ENCODE measurements at regions not wholly inside any gene's neighbourhood (a gene's known extent, or its start where the extent isn't known, plus 50 kb on each side); places are given as distances from the start of the nearest gene placed in this dataset.

GRCh38 chr20:51182571-51182970 is 159.7 kb upstream of the KCNG1 start:
- no peak overlapping the region for H3K4me3 ChIP-seq (ENCODE audit: low read length)

GRCh38 chr20:51178153-51178552 is 155.2 kb upstream of the KCNG1 start:
- Histone ChIP-seq H3K4me3 (ENCODE audit: low read length) (no peak overlapping the region), H3K36me3 (replicated peaks; ENCODE audit: low read depth, low read length) (no peaks in the 10 kb centered on the region), H3K4me1 (ENCODE audit: low read length) (no peaks in the 10 kb centered on the region), H2AFZ (ENCODE audit: low read depth, low read length) (no peak overlapping the region), H3K27ac (ENCODE audit: low read length) (no peak overlapping the region), H4K20me1 (ENCODE audit: insufficient read depth, low read length) (no peaks in the 10 kb centered on the region), H3K27me3 (ENCODE audit: low read depth, low read length) (peaks cover 54% of the 10 kb centered on the region), H3K4me2 (ENCODE audit: low read length) (no peak overlapping the region), H3K79me2 (ENCODE audit: low read length) (no peaks in the 10 kb centered on the region), H3K9ac (ENCODE audit: low read length) (no peak overlapping the region), H3K9me3 (ENCODE audit: insufficient read depth, low read length) (no peaks in the 10 kb centered on the region)
- no peak for TF ChIP-seq EZH2phosphoT487 (IDR thresholded peaks at IDR 0.05; ENCODE audit: low read depth)
- TF ChIP-seq CTCF (IDR thresholded peaks at IDR 0.05; ENCODE audit: low read depth, low read length): no peak

More at GRCh38 chr20:51182571-51182970, 159.7 kb upstream of the KCNG1 start:
- H3K4me1 ChIP-seq (ENCODE audit: low read length): no peaks in the 10 kb centered on the region
- H3K27ac ChIP-seq (ENCODE audit: low read length): no peak overlapping the region
- no peak overlapping the region for H2AFZ ChIP-seq (ENCODE audit: low read depth, low read length)
- peaks cover 68% of the 10 kb centered on the region for H3K27me3 ChIP-seq (ENCODE audit: low read depth, low read length)
- TF ChIP-seq EZH2phosphoT487 (IDR thresholded peaks at IDR 0.05; ENCODE audit: low read depth): no peak
- TF ChIP-seq CTCF (IDR thresholded peaks at IDR 0.05; ENCODE audit: low read depth, low read length): no peak
- H3K4me2 ChIP-seq (ENCODE audit: low read length): no peak overlapping the region
- H3K36me3 ChIP-seq (replicated peaks; ENCODE audit: low read depth, low read length): no peaks in the 10 kb centered on the region
- no peaks in the 10 kb centered on the region for H3K79me2 ChIP-seq (ENCODE audit: low read length)
- no peaks in the 10 kb centered on the region for H3K9me3 ChIP-seq (ENCODE audit: insufficient read depth, low read length)
- no peaks in the 10 kb centered on the region for H4K20me1 ChIP-seq (ENCODE audit: insufficient read depth, low read length)
- H3K9ac ChIP-seq (ENCODE audit: low read length): no peak overlapping the region

GRCh38 chr20:51176876-51177275 is 154.0 kb upstream of the KCNG1 start:
- H4K20me1 ChIP-seq (ENCODE audit: insufficient read depth, low read length): no peaks in the 10 kb centered on the region
- no peaks in the 10 kb centered on the region for H3K79me2 ChIP-seq (ENCODE audit: low read length)
- H3K9ac ChIP-seq (ENCODE audit: low read length): no peak overlapping the region
- H3K4me3 ChIP-seq (ENCODE audit: low read length): no peak overlapping the region
- no peaks in the 10 kb centered on the region for H3K36me3 ChIP-seq (replicated peaks; ENCODE audit: low read depth, low read length)
- peaks cover 55% of the 10 kb centered on the region for H3K27me3 ChIP-seq (ENCODE audit: low read depth, low read length)
- no peak for TF ChIP-seq CTCF (IDR thresholded peaks at IDR 0.05; ENCODE audit: low read depth, low read length)
- TF ChIP-seq EZH2phosphoT487 (IDR thresholded peaks at IDR 0.05; ENCODE audit: low read depth): no peak
- no peak overlapping the region for H3K4me2 ChIP-seq (ENCODE audit: low read length)
- H3K9me3 ChIP-seq (ENCODE audit: insufficient read depth, low read length): no peaks in the 10 kb centered on the region
- H3K4me1 ChIP-seq (ENCODE audit: low read length): no peaks in the 10 kb centered on the region
- no peak overlapping the region for H2AFZ ChIP-seq (ENCODE audit: low read depth, low read length)
- H3K27ac ChIP-seq (ENCODE audit: low read length): no peak overlapping the region

GRCh38 chr20:51176446-51176845 is 153.5 kb upstream of the KCNG1 start:
- Histone ChIP-seq H3K4me2 (ENCODE audit: low read length) (no peak overlapping the region), H3K9ac (ENCODE audit: low read length) (no peak overlapping the region), H3K4me1 (ENCODE audit: low read length) (no peaks in the 10 kb centered on the region), H2AFZ (ENCODE audit: low read depth, low read length) (no peak overlapping the region), H3K79me2 (ENCODE audit: low read length) (no peaks in the 10 kb centered on the region), H3K27me3 (ENCODE audit: low read depth, low read length) (peaks cover 55% of the 10 kb centered on the region), H3K36me3 (replicated peaks; ENCODE audit: low read depth, low read length) (no peaks in the 10 kb centered on the region), H3K9me3 (ENCODE audit: insufficient read depth, low read length) (no peaks in the 10 kb centered on the region), H3K4me3 (ENCODE audit: low read length) (no peak overlapping the region), H4K20me1 (ENCODE audit: insufficient read depth, low read length) (no peaks in the 10 kb centered on the region), H3K27ac (ENCODE audit: low read length) (no peak overlapping the region)
- TF ChIP-seq EZH2phosphoT487 (IDR thresholded peaks at IDR 0.05; ENCODE audit: low read depth) (no peak), CTCF (IDR thresholded peaks at IDR 0.05; ENCODE audit: low read depth, low read length) (no peak)
